OCI-LY1 (cell line): ENCODE measurements at regions not wholly inside any gene's neighbourhood (a gene's known extent, or its start where the extent isn't known, plus 50 kb on each side); places are given as distances from the start of the nearest gene placed in this dataset.

ENCODE experiments used
- H2AFZ ChIP-seq: fragments of 200-600 bp; sonication (generic), shearing (Covaris generic); 2 replicates; pipeline ENCODE4 v1.6.0; 2014; ENCODE audit warnings: antibody characterized with exemption, mild to moderate bottlenecking, low read length
- H3F3A ChIP-seq: fragments of 200-600 bp; sonication (generic), shearing (Covaris generic); 2 replicates; pipeline ENCODE4 v1.6.0; 2014; ENCODE audit warnings: mild to moderate bottlenecking, antibody characterized with exemption, low read length, moderate library complexity; ENCODE audit not compliant: insufficient read depth
- H3K27ac ChIP-seq: fragments of 200-600 bp; sonication (generic); 2 replicates; pipeline ENCODE4 v1.5.1; 2014; ENCODE audit warnings: low read length, mixed run types, mild to moderate bottlenecking, low read depth; ENCODE audit not compliant: poor library complexity, severe bottlenecking
- H3K27me3 ChIP-seq: fragments of 200-600 bp; sonication (generic); 2 replicates; pipeline ENCODE4 v1.6.0; 2014; ENCODE audit warnings: antibody characterized with exemption, mild to moderate bottlenecking, low read length, moderate library complexity; ENCODE audit not compliant: insufficient read depth
- H3K36me3 ChIP-seq: fragments of 200-600 bp; sonication (generic); 2 replicates; pipeline ENCODE4 v1.6.1; 2014; ENCODE audit warnings: mild to moderate bottlenecking, antibody characterized with exemption, low read length, moderate library complexity, mixed read lengths; ENCODE audit not compliant: insufficient read depth
- H3K4me1 ChIP-seq: fragments of 200-600 bp; sonication (generic); 2 replicates; pipeline ENCODE4 v1.5.1; 2014; ENCODE audit warnings: mild to moderate bottlenecking, low read length, moderate library complexity; ENCODE audit not compliant: insufficient read depth, severe bottlenecking
- H3K4me2 ChIP-seq: fragments of 200-600 bp; sonication (generic), shearing (Covaris generic); 2 replicates; pipeline ENCODE4 v1.6.1; 2014; ENCODE audit warnings: low read length
- H3K4me3 ChIP-seq: fragments of 200-600 bp; sonication (generic); 2 replicates; pipeline ENCODE4 v1.5.1; 2014; ENCODE audit warnings: low read length, low read depth, mild to moderate bottlenecking, mixed read lengths; ENCODE audit not compliant: poor library complexity, severe bottlenecking
- H3K79me2 ChIP-seq: fragments of 200-600 bp; shearing (Covaris generic); 2 replicates; pipeline ENCODE4 v1.6.1; 2016; ENCODE audit warnings: mixed run types, low read length, mixed read lengths; ENCODE audit not compliant: insufficient read depth
- H3K9ac ChIP-seq: fragments of 200-600 bp; sonication (generic), shearing (Covaris generic); 2 replicates; pipeline ENCODE4 v1.6.1; 2014; ENCODE audit warnings: mild to moderate bottlenecking, low read length, mixed read lengths
- H3K9me2 ChIP-seq: fragments of 200-600 bp; sonication (generic), shearing (Covaris generic); 2 replicates; pipeline ENCODE4 v1.6.1; 2014; ENCODE audit warnings: low read depth, mild to moderate bottlenecking, low read length, mixed read lengths
- H3K9me3 ChIP-seq: fragments of 200-600 bp; shearing (Covaris generic); 2 replicates; pipeline ENCODE4 v1.6.1; 2014; ENCODE audit warnings: low read length, mixed read lengths
- H4K20me1 ChIP-seq: fragments of 200-600 bp; sonication (generic), shearing (Covaris generic); 2 replicates; pipeline ENCODE4 v1.6.0; 2016; ENCODE audit warnings: mild to moderate bottlenecking, low read length; ENCODE audit not compliant: insufficient read depth
- CTCF ChIP-seq: fragments of 200-600 bp; sonication (generic), shearing (Covaris generic); IDR thresholded peaks from 2 replicates; pipeline ENCODE4 v1.5.1; 2017; ENCODE audit warnings: mild to moderate bottlenecking, antibody characterized with exemption, low read length, moderate library complexity, mixed read lengths
- EZH2 ChIP-seq: fragments of 200-600 bp; sonication (generic), shearing (Covaris generic); IDR thresholded peaks from 2 replicates; pipeline ENCODE4 v1.8.0; 2017; ENCODE audit warnings: borderline replicate concordance, mixed run types, mild to moderate bottlenecking, antibody characterized with exemption, low read length, moderate library complexity, mixed read lengths

- Histone ChIP-seq H3K4me2 (no peak overlapping the region), H3F3A (no peaks in the 10 kb centered on the region), H3K79me2 (no peaks in the 10 kb centered on the region), H3K9ac (no peak overlapping the region), H3K9me2 (no peaks in the 10 kb centered on the region), H3K4me1 (no peaks in the 10 kb centered on the region), H3K27me3 (no peaks in the 10 kb centered on the region), H3K4me3 (no peak overlapping the region), H3K27ac (no peak overlapping the region), H4K20me1 (no peaks in the 10 kb centered on the region), H2AFZ (no peak overlapping the region), H3K36me3 (no peaks in the 10 kb centered on the region), H3K9me3 (no peaks in the 10 kb centered on the region)
- TF ChIP-seq CTCF (no peak), EZH2 (no peak)
Observed at GRCh38 chr7:46195934-46196333, 274.9 kb upstream of the IGFBP3 start.

GRCh38 chr7:46192271-46192670 is 271.2 kb upstream of the IGFBP3 start:
- Histone ChIP-seq H3K4me3 (no peak overlapping the region), H4K20me1 (no peaks in the 10 kb centered on the region), H3F3A (no peaks in the 10 kb centered on the region), H3K4me1 (no peaks in the 10 kb centered on the region), H3K4me2 (no peak overlapping the region), H3K9ac (no peak overlapping the region), H3K27ac (no peak overlapping the region), H3K36me3 (no peaks in the 10 kb centered on the region), H2AFZ (no peak overlapping the region), H3K9me3 (no peaks in the 10 kb centered on the region), H3K27me3 (no peaks in the 10 kb centered on the region), H3K9me2 (no peaks in the 10 kb centered on the region), H3K79me2 (no peaks in the 10 kb centered on the region)
- TF ChIP-seq CTCF (no peak), EZH2 (no peak)

GRCh38 chr7:46191776-46192175 is 270.7 kb upstream of the IGFBP3 start:
- Histone ChIP-seq H3K9me3 (no peaks in the 10 kb centered on the region), H4K20me1 (no peaks in the 10 kb centered on the region), H3K9me2 (no peaks in the 10 kb centered on the region), H3K4me3 (no peak overlapping the region), H3K9ac (no peak overlapping the region), H3K4me2 (no peak overlapping the region), H3K27me3 (no peaks in the 10 kb centered on the region), H3K79me2 (no peaks in the 10 kb centered on the region), H3K36me3 (no peaks in the 10 kb centered on the region), H2AFZ (no peak overlapping the region), H3F3A (no peaks in the 10 kb centered on the region), H3K27ac (no peak overlapping the region), H3K4me1 (no peaks in the 10 kb centered on the region)
- TF ChIP-seq CTCF (no peak), EZH2 (no peak)
